DMS53 treated with DMSO at 0.1 percent for 48 hours (cell line): ENCODE measurements at regions not wholly inside any gene's neighbourhood (a gene's known extent, or its start where the extent isn't known, plus 50 kb on each side); places are given as distances from the start of the nearest gene placed in this dataset.
"Not testable (repeated sequence)": the region's sequence is repeated elsewhere in the genome, so short reads cannot be mapped to it uniquely, and the experiment has no call there.

Experiments
- DNase-seq: peaks from one replicate; lab custom pipeline; 2025; ENCODE audit not compliant: unreplicated experiment; lab: John Stamatoyannopoulos, UW

DNA sequence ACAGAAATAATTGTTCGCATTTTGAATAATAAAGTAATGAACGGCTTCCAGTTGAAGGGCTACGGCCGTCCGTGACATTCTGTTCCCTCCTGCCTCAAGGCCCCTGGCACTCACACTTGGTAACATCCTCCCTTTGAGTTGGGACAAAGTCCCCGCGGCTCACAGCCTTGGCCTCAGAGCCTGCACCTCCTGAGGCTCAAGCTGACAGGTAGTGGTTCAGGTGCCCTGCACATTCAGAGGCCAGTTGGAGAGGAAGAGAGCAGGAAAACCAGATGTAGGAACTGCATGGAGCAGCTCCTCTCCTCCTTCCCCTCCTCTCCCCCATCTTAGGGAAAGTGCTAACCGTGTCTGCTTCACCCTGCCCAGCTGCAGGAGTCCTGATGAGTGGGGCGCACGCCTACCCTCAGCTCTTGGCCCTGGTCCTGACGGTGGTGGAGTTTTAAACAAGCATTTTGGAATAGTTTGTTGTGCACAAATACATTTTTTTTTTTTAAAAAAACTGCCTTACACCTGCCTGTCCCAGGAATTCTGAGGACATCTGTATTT lies 393.1 kb downstream of the SMOC2 start:
- no peak for DNase-seq

DNA sequence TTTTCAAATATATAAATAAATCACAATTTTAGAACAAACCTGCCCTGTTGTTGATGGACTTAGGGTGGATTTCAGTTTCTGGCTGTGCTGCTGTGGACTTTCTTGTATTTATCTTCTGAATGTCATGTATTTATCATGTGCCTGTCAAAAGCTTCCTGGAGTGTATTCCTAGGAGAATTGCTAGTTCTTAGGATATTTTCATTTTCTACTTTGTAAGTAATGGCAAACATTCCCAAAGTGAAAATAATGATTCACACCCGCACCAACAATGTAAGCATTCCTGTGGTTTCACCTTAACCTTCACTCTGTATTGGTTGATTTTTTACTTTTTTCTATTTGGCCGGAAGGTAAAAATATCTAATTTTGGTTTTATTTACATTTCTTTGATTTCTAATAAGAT lies 387.8 kb downstream of the SMOC2 start:
- no peak for DNase-seq

- DNase-seq: no peak
These were observed 387.1 kb downstream of the SMOC2 start for GRCh38 chr6:168828035-168828434.

DNA sequence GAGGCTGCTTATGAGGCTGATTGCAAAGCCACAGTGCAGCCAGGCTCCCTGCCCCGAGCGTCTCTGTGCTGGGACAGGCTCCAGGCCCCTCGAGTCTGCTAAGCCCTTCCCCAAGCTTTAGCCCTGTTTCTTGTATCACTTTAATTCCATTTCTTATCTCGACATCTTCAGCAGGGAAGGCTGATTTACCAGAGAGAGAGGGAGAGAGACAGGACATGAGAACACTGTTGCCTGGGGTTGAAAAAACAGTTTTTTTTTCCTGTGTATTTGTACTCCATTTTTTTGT lies 386.5 kb downstream of the SMOC2 start:
- DNase-seq: no peak

DNA sequence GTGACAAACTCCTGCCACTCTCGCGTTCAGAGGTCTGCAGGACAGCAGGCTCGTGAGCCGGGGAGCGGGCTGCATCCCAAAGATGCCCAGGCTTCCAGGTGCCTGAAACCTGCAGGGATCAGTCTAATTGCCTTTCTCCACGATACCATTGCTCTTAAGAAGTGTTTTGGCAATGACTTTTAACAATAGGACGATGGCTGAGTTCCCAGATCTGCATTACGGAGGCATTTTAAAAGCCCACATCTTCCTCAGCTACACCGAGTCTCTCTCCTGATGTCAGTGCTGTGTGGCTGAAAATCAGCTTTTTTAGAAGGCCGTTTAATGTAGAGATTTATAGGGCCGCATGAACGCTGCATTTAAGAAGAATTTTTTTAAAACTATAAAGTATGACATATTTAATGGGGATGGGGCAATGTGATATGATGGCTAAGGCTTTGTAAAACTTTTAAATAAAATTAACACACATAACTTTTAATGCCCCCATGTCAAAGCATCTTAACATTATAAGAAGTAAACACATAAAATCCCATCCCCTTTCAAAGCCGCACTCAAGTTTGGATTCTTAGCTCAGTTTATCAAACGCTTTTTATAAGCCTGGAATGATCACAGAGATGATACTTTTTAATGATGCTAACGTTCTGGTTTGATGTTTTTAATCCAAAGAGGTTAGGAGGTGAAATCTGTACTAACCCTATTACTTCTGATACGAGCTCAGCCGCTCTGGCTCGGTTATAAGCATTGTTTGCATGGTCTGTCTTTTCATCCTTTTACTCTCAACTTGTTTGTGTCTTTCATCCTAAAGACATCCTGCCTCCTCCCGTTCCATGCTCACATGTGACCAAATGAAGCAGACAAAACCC lies 386.0 kb downstream of the SMOC2 start:
- DNase-seq: no peak

DNA sequence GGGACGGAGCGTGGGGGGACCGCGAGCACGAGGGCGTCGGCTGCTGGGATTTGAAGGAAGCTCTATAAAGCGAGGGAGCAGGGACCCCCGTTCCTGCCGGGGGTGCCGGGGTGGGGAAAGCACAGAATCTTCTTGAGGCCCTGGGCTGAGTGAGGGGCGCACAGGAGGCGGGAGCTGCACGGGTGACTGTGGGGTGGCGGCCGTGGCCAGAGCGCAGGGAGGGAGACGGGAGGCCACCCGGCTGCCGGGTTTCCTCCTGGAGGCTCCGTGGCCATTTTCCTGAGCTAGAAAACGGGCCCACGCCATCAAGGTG lies 385.1 kb downstream of the SMOC2 start:
- no peak for DNase-seq

GRCh38 chr6:168825226-168826077 lies 384.5 kb downstream of the SMOC2 start:
- DNase-seq: no peak

- no peak for DNase-seq
These were observed 382.6 kb downstream of the SMOC2 start for GRCh38 chr6:168823397-168824212.

DNA sequence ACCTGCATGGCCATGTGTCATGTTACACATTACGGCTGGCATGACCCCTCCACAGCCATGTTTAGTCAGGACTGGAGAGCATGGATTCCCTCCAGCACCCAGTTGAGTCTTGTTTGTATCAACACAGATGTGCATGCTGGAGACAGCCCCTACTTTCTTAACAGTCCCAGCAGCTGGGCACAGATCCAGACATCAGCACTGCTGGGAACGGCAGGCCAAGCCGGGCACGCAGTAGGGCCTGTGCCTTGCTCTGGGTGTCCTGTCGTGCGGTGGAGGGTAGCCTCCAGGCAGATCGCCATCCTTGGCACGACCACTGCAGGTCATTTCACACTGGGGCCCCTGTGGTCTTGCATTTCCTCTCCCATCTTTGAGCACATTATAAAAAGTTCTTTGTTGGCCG lies 381.4 kb downstream of the SMOC2 start:
- no peak for DNase-seq

GRCh38 chr6:168819546-168819945 lies 378.6 kb downstream of the SMOC2 start:
- no peak for DNase-seq

- DNase-seq: no peak
These were observed 376.7 kb downstream of the SMOC2 start for GRCh38 chr6:168817558-168818159.

DNA sequence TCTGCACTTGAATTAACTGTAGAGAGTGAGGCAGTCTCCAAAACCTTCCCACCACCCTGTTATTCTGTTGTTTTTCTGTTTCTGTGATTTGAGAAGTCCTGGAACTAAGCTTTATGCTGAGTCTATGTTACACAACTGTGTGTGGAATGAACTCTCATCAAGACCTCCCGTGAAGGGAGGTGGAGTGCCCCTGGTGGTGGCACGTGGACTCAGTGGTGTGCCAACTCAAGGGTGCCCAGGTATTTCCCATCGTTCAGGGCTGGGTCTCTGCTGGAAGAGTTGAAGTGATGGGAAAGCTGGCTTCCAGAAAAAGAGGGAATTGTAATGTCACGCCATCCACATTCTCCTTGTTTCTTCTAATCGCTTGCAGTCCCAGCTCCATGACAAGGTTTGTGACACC lies 374.2 kb downstream of the SMOC2 start:
- no peak for DNase-seq

DNA sequence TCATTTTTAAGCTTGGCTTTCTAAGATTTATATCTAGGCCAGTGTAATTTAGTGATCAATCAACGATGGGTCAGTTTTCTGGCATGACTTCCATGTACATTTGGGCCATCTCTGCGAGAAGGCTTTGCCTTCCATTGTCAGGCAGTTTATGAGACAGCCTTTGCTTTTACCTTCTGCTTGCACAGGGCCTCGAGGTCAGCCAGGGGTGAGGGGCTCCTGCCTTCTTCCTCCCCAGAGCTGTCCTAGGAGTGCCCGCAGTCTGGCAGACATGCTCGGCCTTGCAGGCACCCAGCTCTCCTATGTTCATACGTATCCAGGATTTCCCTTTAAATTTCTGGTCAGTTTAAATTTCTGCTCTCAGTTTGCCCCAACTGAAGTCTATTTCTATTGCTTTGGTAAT lies 367.2 kb downstream of the SMOC2 start:
- DNase-seq: no peak

GRCh38 chr6:168804331-168804730 lies 363.3 kb downstream of the SMOC2 start:
- DNase-seq: no peak

- no peak for DNase-seq
These were observed 362.9 kb downstream of the SMOC2 start for GRCh38 chr6:168803874-168804273.

DNA sequence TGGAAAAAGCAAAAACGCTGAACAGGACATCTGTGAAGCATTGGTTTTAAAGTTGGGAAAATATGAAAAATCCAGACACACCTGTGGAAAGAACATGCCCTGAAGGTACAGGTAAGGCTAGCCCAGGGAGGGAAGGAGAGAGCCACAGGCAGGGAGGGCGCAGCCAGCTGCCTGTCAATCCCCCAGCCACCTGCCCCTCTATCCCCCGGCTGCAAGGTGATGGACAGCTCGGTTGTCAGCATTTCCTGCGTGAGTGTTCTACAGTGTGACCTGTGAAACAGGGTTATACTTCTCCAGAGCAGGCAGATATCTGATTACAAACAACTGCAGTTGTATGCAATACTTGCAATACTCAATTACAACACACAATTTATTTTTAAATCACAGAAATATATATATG lies 358.1 kb downstream of the SMOC2 start:
- DNase-seq: no peak

- no peak for DNase-seq
These were observed 355.1 kb downstream of the SMOC2 start for GRCh38 chr6:168796106-168796505.

GRCh38 chr6:168795611-168796010 lies 354.6 kb downstream of the SMOC2 start:
- not testable (repeated sequence) for DNase-seq

GRCh38 chr6:168794491-168794890 lies 353.5 kb downstream of the SMOC2 start:
- no peak for DNase-seq

DNA sequence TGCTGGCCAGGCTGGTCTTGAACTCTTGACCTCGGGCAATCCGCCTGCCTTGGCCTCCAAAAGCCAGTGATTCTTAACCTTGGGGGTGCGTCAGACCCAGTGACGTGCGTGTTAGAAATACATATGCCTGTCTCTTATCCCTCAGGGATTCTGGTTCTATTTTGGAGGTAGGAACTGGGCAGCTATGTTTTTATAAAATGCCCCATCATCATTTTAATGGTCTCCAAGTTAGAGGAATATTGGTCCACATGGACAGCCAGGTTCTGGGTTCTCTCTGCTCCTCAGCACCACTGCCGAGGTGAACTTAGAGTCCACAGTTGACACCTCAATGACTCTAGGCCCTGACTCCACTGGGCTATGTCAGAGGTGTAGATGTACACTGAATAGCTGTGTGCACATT lies 352.7 kb downstream of the SMOC2 start:
- no peak for DNase-seq

DNA sequence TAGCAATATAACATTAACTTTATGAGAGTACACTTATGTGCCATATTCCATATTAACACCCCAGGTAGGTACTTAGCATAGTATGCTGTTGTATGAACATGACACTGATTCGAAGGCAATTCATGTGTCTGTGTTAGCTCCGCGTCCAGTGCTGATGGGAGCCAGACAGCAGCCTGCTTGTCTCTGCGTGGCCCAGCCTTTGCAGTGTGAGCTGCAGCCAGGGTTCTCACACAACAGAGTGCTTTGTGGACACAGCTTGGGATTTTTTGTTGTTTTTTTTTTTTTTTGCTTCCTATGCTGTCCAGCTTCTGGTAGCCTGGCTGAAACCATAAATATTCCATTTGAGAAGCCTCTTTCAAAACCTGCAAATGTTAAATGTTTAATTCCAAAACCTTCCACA lies 350.9 kb downstream of the SMOC2 start:
- no peak for DNase-seq
